ENCODE measurements at regions not wholly inside any gene's neighbourhood (a gene's known extent, or its start where the extent isn't known, plus 50 kb on each side); places are given as distances from the start of the nearest gene placed in this dataset.

DNA sequence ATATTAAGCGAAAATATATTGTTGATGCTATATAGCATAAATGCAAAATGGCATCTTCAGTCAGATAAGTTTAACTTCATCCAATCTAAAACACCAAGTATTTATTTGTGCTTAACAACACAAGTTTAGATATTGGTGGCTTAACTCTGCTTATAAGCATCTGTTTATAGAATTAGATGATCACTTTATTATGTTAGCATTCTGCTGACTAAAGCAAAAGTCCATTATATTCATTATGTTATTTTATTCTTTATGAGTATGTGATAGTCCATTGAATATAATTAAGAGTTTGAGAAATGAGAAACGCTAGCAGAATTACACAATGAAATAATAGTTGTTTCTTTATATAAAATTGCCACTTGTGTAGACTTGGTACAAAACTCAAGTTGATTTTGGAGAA lies 401.2 kb upstream of the CDH7 start:
- no peak overlapping the region for H3K18ac ChIP-seq (ENCODE audit: insufficient read length, low read depth, low read length)
- no CpG with 5 or more reads among the region's 2 CpGs for WGBS (ENCODE audit: extremely low coverage, insufficient read length, low lambda C conversion rate)
- no peak overlapping the region for H3T11ph ChIP-seq (ENCODE audit: low read length)
- H4K5ac ChIP-seq (ENCODE audit: insufficient read length, low read depth, low read length), result no peak overlapping the region
- H2BK15ac ChIP-seq (ENCODE audit: low read depth, low read length), result no peak overlapping the region
- no peak overlapping the region for H3K4me2 ChIP-seq (ENCODE audit: insufficient read depth, insufficient read length, low read length)
- Mint-ChIP-seq H3K27me3 (ENCODE audit: low read depth) (no peaks in the 10 kb centered on the region), H3K27ac (no peak overlapping the region), H3K9me3 (no peaks in the 10 kb centered on the region), H3K36me3 (ENCODE audit: insufficient read depth in 1 of 3, low read depth in 3 of 3) (no peaks in the 10 kb centered on the region), H3K4me1 (peaks cover 4 to 5% of the 10 kb centered on the region in 2 experiments; a peak in 2 of 4 replicates), H3K4me3 (no peak overlapping the region)
- H2AFZ ChIP-seq (ENCODE audit: low read length), result no peak overlapping the region
- no peaks in the 10 kb centered on the region for H4K20me1 ChIP-seq (ENCODE audit: control insufficient read depth, insufficient read depth, insufficient read length)
- no peak overlapping the region for H3K9ac ChIP-seq (ENCODE audit: extremely low read depth, insufficient read length, low read length)
- no peak overlapping the region for H3K56ac ChIP-seq (ENCODE audit: insufficient read length, low read depth, low read length)
- no peak overlapping the region for H2BK120ac ChIP-seq (ENCODE audit: low read depth, low read length, poor library complexity, severe bottlenecking)
- H3K23me2 ChIP-seq (ENCODE audit: insufficient read length, low read depth, low read length, poor library complexity, severe bottlenecking), result no peaks in the 10 kb centered on the region
- H3K4me1 ChIP-seq (ENCODE audit: insufficient read depth, low read length), result no peaks in the 10 kb centered on the region
- no peak overlapping the region for H2BK20ac ChIP-seq (ENCODE audit: low read depth, low read length, poor library complexity, severe bottlenecking)
- H4K8ac ChIP-seq (replicated peaks; ENCODE audit: insufficient read length, low read depth, low read length), result no peak overlapping the region
- H3K27me3 ChIP-seq (ENCODE audit: insufficient read depth, low read length), result no peaks in the 10 kb centered on the region
- no peaks in the 10 kb centered on the region for H3K79me2 ChIP-seq (ENCODE audit: insufficient read depth, low read length)
- H3K23ac ChIP-seq (ENCODE audit: insufficient read length, low read depth, low read length), result no peak overlapping the region
- no peak overlapping the region for H3K27ac ChIP-seq (ENCODE audit: insufficient read length, low read depth, low read length)
- no peak overlapping the region for H2AK5ac ChIP-seq (ENCODE audit: insufficient read length, low read length)
- H2BK12ac ChIP-seq (ENCODE audit: insufficient read length, low read depth, low read length), result no peak overlapping the region
- no peaks in the 10 kb centered on the region for H3K9me3 ChIP-seq (ENCODE audit: control insufficient read depth, low read depth, low read length)
- H3K79me1 ChIP-seq (ENCODE audit: insufficient read depth, low read depth, low read length, poor library complexity, severe bottlenecking), result no peaks in the 10 kb centered on the region
- no peak overlapping the region for H3K14ac ChIP-seq (ENCODE audit: insufficient read depth, low read length)
- TF ChIP-seq, protein P1, sequence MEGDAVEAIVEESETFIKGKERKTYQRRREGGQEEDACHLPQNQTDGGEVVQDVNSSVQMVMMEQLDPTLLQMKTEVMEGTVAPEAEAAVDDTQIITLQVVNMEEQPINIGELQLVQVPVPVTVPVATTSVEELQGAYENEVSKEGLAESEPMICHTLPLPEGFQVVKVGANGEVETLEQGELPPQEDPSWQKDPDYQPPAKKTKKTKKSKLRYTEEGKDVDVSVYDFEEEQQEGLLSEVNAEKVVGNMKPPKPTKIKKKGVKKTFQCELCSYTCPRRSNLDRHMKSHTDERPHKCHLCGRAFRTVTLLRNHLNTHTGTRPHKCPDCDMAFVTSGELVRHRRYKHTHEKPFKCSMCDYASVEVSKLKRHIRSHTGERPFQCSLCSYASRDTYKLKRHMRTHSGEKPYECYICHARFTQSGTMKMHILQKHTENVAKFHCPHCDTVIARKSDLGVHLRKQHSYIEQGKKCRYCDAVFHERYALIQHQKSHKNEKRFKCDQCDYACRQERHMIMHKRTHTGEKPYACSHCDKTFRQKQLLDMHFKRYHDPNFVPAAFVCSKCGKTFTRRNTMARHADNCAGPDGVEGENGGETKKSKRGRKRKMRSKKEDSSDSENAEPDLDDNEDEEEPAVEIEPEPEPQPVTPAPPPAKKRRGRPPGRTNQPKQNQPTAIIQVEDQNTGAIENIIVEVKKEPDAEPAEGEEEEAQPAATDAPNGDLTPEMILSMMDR (conservative IDR thresholded peaks at IDR 0.05), result no peak
- H4K91ac ChIP-seq (ENCODE audit: insufficient read length, low read depth, low read length), result no peak overlapping the region
- H2BK5ac ChIP-seq (ENCODE audit: insufficient read length, low read length), result no peak overlapping the region
- no peak for DNase-seq
- no peak overlapping the region for H3K4ac ChIP-seq (ENCODE audit: low read depth, low read length)
